Smooth muscle cell (in vitro differentiated cells): ENCODE measurements at regions not wholly inside any gene's neighbourhood (a gene's known extent, or its start where the extent isn't known, plus 50 kb on each side); places are given as distances from the start of the nearest gene placed in this dataset.

Experiments
- DNase-seq: peaks from one replicate; lab custom pipeline; 2025; ENCODE audit not compliant: unreplicated experiment; lab: John Stamatoyannopoulos, UW
- H2AFZ ChIP-seq: fragments of 200-600 bp; sonication (generic); 2 replicates; pipeline ENCODE4 v1.6.0; 2016; ENCODE audit warnings: antibody characterized with exemption, low read depth, mild to moderate bottlenecking
- H3F3A ChIP-seq: fragments of 200-600 bp; sonication (generic); 2 replicates; pipeline ENCODE4 v1.6.0; 2017; ENCODE audit warnings: antibody characterized with exemption, low read depth
- H3K27ac ChIP-seq: fragments of 200-600 bp; sonication (generic); 2 replicates; pipeline ENCODE4 v1.5.1; 2016; ENCODE audit warnings: low read depth, mild to moderate bottlenecking
- H3K27me3 ChIP-seq: fragments of 200-600 bp; sonication (generic); 2 replicates; pipeline ENCODE4 v1.6.1; 2016; ENCODE audit warnings: low read depth, mild to moderate bottlenecking
- H3K36me3 ChIP-seq: fragments of 200-600 bp; sonication (generic); 2 replicates; pipeline ENCODE4 v1.5.1; 2016; ENCODE audit warnings: low read depth
- H3K4me1 ChIP-seq: fragments of 200-600 bp; sonication (generic); 2 replicates; pipeline ENCODE4 v1.5.1; 2016; ENCODE audit warnings: low read depth
- H3K4me2 ChIP-seq: fragments of 200-600 bp; sonication (generic); 2 replicates; pipeline ENCODE4 v1.6.0; 2016; ENCODE audit warnings: mild to moderate bottlenecking
- H3K4me3 ChIP-seq: fragments of 200-600 bp; sonication (generic); 2 replicates; pipeline ENCODE4 v1.5.1; 2016; ENCODE audit warnings: mild to moderate bottlenecking
- H3K79me2 ChIP-seq: fragments of 200-600 bp; sonication (generic); 2 replicates; pipeline ENCODE4 v1.6.0; 2016; ENCODE audit warnings: low read depth, mild to moderate bottlenecking
- H3K9ac ChIP-seq: fragments of 200-600 bp; sonication (generic); 2 replicates; pipeline ENCODE4 v1.6.0; 2016; ENCODE audit warnings: low read depth
- H3K9me3 ChIP-seq: fragments of 200-600 bp; sonication (generic); replicated peaks from 2 replicates; pipeline ENCODE4 v1.5.1; 2016; ENCODE audit warnings: low read depth
- H4K20me1 ChIP-seq: fragments of 200-600 bp; sonication (generic); 2 replicates; pipeline ENCODE4 v1.6.0; 2016; ENCODE audit warnings: low read depth
- CTCF ChIP-seq: fragments of 200-600 bp; sonication (generic); IDR thresholded peaks from 2 replicates; pipeline ENCODE4 v1.5.1; 2017; ENCODE audit warnings: borderline replicate concordance, mild to moderate bottlenecking, antibody characterized with exemption; ENCODE audit not compliant: insufficient read depth, poor library complexity, severe bottlenecking
- WGBS: methylation state at CpG from one replicate; pipeline ENCODE4 v1.1.7; 2016; ENCODE audit warnings: low lambda C conversion rate; 5-methylcytosine and 5-hydroxymethylcytosine counted together

GRCh38 chr21:35254765-35255138 lies 205.7 kb upstream of the RUNX1 start:
- H3K36me3 ChIP-seq, result no peaks in the 10 kb centered on the region
- 57% methylated on average over 2 of the region's 2 CpGs for WGBS
- H3K27ac ChIP-seq, result peak overlapping the region; percentile 98

GRCh38 chr21:35254006-35254764 lies 205.1 kb upstream of the RUNX1 start:
- peak overlapping the region; percentile 81 for H2AFZ ChIP-seq
- no peak for DNase-seq
- no peaks in the 10 kb centered on the region for H3K27me3 ChIP-seq
- no peaks in the 10 kb centered on the region for H4K20me1 ChIP-seq
- H3K4me1 ChIP-seq, result peaks cover 41% of the 10 kb centered on the region
- H3K79me2 ChIP-seq, result no peaks in the 10 kb centered on the region
- no peak for TF ChIP-seq CTCF
- peaks cover 27% of the 10 kb centered on the region for H3F3A ChIP-seq
- H3K36me3 ChIP-seq, result no peaks in the 10 kb centered on the region
- H3K9me3 ChIP-seq, result no peaks in the 10 kb centered on the region
- peak overlapping the region; percentile 82 for H3K9ac ChIP-seq
- no peak overlapping the region for H3K4me3 ChIP-seq
- 22% methylated on average over 12 of the region's 12 CpGs for WGBS
- peak overlapping the region; percentile 80 for H3K4me2 ChIP-seq
- H3K27ac ChIP-seq, result peak overlapping the region; percentile 98

More at GRCh38 chr21:35254765-35255138, 205.7 kb upstream of the RUNX1 start:
- H3K9me3 ChIP-seq, result no peaks in the 10 kb centered on the region
- H4K20me1 ChIP-seq, result no peaks in the 10 kb centered on the region
- no peak overlapping the region for H3K4me3 ChIP-seq
- no peak for DNase-seq
- no peak for TF ChIP-seq CTCF
- peak overlapping the region; percentile 80 for H3K4me2 ChIP-seq
- H3F3A ChIP-seq, result peaks cover 27% of the 10 kb centered on the region
- H3K27me3 ChIP-seq, result no peaks in the 10 kb centered on the region
- H2AFZ ChIP-seq, result peak overlapping the region; percentile 81
- peak overlapping the region; percentile 82 for H3K9ac ChIP-seq
- H3K4me1 ChIP-seq, result peaks cover 41% of the 10 kb centered on the region
- H3K79me2 ChIP-seq, result no peaks in the 10 kb centered on the region

GRCh38 chr21:35252831-35253230 lies 203.7 kb upstream of the RUNX1 start:
- no peaks in the 10 kb centered on the region for H3K79me2 ChIP-seq
- no peaks in the 10 kb centered on the region for H3K27me3 ChIP-seq
- no peak for TF ChIP-seq CTCF
- peak overlapping the region; percentile 80 for H3K4me2 ChIP-seq
- no peak overlapping the region for H2AFZ ChIP-seq
- no peak for DNase-seq
- peak overlapping the region; percentile 98 for H3K27ac ChIP-seq
- no peak overlapping the region for H3K9ac ChIP-seq
- no peaks in the 10 kb centered on the region for H4K20me1 ChIP-seq
- H3K4me3 ChIP-seq, result no peak overlapping the region
- no peaks in the 10 kb centered on the region for H3K36me3 ChIP-seq
- H3F3A ChIP-seq, result peaks cover 27% of the 10 kb centered on the region
- WGBS, result 20% methylated on average over 2 of the region's 2 CpGs
- no peaks in the 10 kb centered on the region for H3K9me3 ChIP-seq
- peaks cover 41% of the 10 kb centered on the region for H3K4me1 ChIP-seq

GRCh38 chr21:35249636-35250035 lies 200.5 kb upstream of the RUNX1 start:
- TF ChIP-seq CTCF, result no peak
- no peaks in the 10 kb centered on the region for H3K79me2 ChIP-seq
- no peaks in the 10 kb centered on the region for H3K36me3 ChIP-seq
- H3K9me3 ChIP-seq, result no peaks in the 10 kb centered on the region
- H3K9ac ChIP-seq, result no peak overlapping the region
- H3K4me3 ChIP-seq, result no peak overlapping the region
- no peak overlapping the region for H2AFZ ChIP-seq
- 95% methylated on average over 1 of the region's 1 CpG for WGBS
- H4K20me1 ChIP-seq, result no peaks in the 10 kb centered on the region
- no peaks in the 10 kb centered on the region for H3K27me3 ChIP-seq
- no peak overlapping the region for H3K4me2 ChIP-seq
- no peak for DNase-seq
- H3F3A ChIP-seq, result peaks cover 12% of the 10 kb centered on the region
- peak overlapping the region; percentile 34 for H3K27ac ChIP-seq
- peaks cover 14% of the 10 kb centered on the region for H3K4me1 ChIP-seq
